ENCODE measurements at regions not wholly inside any gene's neighbourhood (a gene's known extent, or its start where the extent isn't known, plus 50 kb on each side); places are given as distances from the start of the nearest gene placed in this dataset.

DNA sequence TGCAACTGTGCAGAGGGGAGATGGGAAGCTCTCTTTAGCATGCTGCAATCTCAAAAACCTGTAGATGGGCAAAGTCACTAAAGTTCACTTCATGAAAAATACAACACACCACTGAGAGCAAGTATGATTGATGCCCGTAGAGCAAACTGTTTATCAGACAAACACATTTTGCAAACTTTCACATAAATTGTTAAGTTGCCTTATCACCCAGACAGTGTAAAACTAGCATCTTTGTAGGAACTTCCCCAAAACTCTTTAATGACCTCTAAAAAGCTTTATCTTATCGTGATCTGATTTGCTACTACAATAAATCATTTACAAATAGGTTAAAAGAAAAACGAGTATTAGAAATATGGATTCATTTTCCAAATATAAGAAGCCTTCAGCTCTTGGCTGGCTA lies 391.0 kb downstream of the LMO4 start:
- no peak overlapping the region for H2AFZ ChIP-seq (ENCODE audit: low read depth, low read length)
- H3K79me2 ChIP-seq (ENCODE audit: insufficient read depth, low read length) = no peaks in the 10 kb centered on the region
- Mint-ChIP-seq H3K36me3 (ENCODE audit: low read depth, unreplicated experiment) (no peaks in the 10 kb centered on the region), H3K9me3 (ENCODE audit: unreplicated experiment) (no peaks in the 10 kb centered on the region), H3K27ac (ENCODE audit: unreplicated experiment) (no peak overlapping the region), H3K4me1 (ENCODE audit: low read depth, unreplicated experiment) (no peaks in the 10 kb centered on the region), H3K27me3 (ENCODE audit: low read depth, unreplicated experiment) (no peaks in the 10 kb centered on the region), H3K4me3 (ENCODE audit: unreplicated experiment) (no peak overlapping the region)
- FAIRE-seq = no peak
- H3K9me3 ChIP-seq (ENCODE audit: insufficient read depth, low read depth, low read length) = no peaks in the 10 kb centered on the region
- H3K4me3 ChIP-seq (ENCODE audit: insufficient read depth, low read depth, low read length) = no peak overlapping the region
- H3K4me2 ChIP-seq (ENCODE audit: low read length) = no peak overlapping the region
- DNase-seq (ENCODE audit: low read depth) = no peak
- H3K27me3 ChIP-seq (ENCODE audit: insufficient read depth, low read length) = no peaks in the 10 kb centered on the region
- no peak overlapping the region for H3K27ac ChIP-seq (ENCODE audit: low read depth, low read length)
- H3K36me3 ChIP-seq (ENCODE audit: insufficient read depth, low read length) = no peaks in the 10 kb centered on the region
- no peak for TF ChIP-seq EZH2 (IDR thresholded peaks at IDR 0.05; ENCODE audit: insufficient read depth, low read length)
- TF ChIP-seq, protein P1, sequence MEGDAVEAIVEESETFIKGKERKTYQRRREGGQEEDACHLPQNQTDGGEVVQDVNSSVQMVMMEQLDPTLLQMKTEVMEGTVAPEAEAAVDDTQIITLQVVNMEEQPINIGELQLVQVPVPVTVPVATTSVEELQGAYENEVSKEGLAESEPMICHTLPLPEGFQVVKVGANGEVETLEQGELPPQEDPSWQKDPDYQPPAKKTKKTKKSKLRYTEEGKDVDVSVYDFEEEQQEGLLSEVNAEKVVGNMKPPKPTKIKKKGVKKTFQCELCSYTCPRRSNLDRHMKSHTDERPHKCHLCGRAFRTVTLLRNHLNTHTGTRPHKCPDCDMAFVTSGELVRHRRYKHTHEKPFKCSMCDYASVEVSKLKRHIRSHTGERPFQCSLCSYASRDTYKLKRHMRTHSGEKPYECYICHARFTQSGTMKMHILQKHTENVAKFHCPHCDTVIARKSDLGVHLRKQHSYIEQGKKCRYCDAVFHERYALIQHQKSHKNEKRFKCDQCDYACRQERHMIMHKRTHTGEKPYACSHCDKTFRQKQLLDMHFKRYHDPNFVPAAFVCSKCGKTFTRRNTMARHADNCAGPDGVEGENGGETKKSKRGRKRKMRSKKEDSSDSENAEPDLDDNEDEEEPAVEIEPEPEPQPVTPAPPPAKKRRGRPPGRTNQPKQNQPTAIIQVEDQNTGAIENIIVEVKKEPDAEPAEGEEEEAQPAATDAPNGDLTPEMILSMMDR (IDR thresholded peaks at IDR 0.05; ENCODE audit: insufficient read depth, low read depth, low read length) = no peak
- no peaks in the 10 kb centered on the region for H3K4me1 ChIP-seq (ENCODE audit: insufficient read depth, low read length)
- no peak overlapping the region for H3K9ac ChIP-seq (ENCODE audit: low read length)
- no peaks in the 10 kb centered on the region for H4K20me1 ChIP-seq (ENCODE audit: insufficient read depth, low read length)

DNA sequence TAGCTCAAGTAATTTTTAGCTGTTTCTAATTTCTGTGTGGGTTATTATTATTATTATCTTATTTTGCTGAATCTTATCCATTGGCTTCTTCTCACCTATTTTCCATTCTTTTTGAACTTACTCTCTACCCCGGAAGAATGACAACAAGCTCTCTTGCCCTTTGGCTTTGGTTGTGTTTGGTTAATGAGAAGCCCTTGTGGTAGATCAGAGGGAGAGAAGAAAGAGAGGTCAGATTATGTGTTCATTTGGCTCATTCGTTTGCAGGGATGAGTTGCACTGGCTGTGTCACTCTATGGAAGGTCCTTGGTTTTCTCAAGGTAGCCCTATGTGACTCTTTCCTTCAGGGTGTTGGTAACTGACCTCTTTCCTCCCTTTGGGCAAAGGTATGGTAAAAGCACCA lies 391.9 kb downstream of the LMO4 start:
- Mint-ChIP-seq H3K27ac (ENCODE audit: unreplicated experiment) (no peak overlapping the region), H3K9me3 (ENCODE audit: unreplicated experiment) (no peaks in the 10 kb centered on the region), H3K27me3 (ENCODE audit: low read depth, unreplicated experiment) (no peaks in the 10 kb centered on the region), H3K36me3 (ENCODE audit: low read depth, unreplicated experiment) (no peaks in the 10 kb centered on the region), H3K4me3 (ENCODE audit: unreplicated experiment) (no peak overlapping the region), H3K4me1 (ENCODE audit: low read depth, unreplicated experiment) (no peaks in the 10 kb centered on the region)
- Histone ChIP-seq H3K9ac (ENCODE audit: low read length) (no peak overlapping the region), H3K4me2 (ENCODE audit: low read length) (no peak overlapping the region), H3K79me2 (ENCODE audit: insufficient read depth, low read length) (no peaks in the 10 kb centered on the region), H3K36me3 (ENCODE audit: insufficient read depth, low read length) (no peaks in the 10 kb centered on the region), H3K27me3 (ENCODE audit: insufficient read depth, low read length) (no peaks in the 10 kb centered on the region), H3K9me3 (ENCODE audit: insufficient read depth, low read depth, low read length) (no peaks in the 10 kb centered on the region), H2AFZ (ENCODE audit: low read depth, low read length) (no peak overlapping the region), H4K20me1 (ENCODE audit: insufficient read depth, low read length) (no peaks in the 10 kb centered on the region), H3K4me1 (ENCODE audit: insufficient read depth, low read length) (no peaks in the 10 kb centered on the region), H3K27ac (ENCODE audit: low read depth, low read length) (no peak overlapping the region), H3K4me3 (ENCODE audit: insufficient read depth, low read depth, low read length) (no peak overlapping the region)
- DNase-seq (ENCODE audit: low read depth) (no peak), FAIRE-seq (no peak)
- no peak for TF ChIP-seq EZH2 (IDR thresholded peaks at IDR 0.05; ENCODE audit: insufficient read depth, low read length)
- TF ChIP-seq, protein P1 (IDR thresholded peaks at IDR 0.05; ENCODE audit: insufficient read depth, low read depth, low read length) = no peak

DNA sequence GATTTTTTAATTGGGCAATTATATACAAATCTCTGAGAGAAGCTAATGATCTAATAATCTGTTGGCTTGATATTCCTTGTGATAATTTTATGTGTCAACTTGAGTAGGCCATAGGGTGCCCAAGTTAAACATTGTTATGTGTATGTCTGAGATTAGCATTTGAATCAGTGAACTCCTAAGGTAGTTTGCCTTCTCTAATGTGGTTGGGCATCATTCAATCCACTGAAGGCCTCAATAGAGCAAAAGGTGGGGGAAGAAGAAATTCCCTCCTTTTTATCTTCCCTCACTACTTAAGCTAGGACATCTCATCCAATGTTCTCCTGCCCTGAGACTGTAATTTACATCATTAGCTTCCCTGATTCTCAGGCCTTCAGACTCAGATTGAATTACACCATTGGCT lies 394.5 kb downstream of the LMO4 start:
- Histone ChIP-seq H2AFZ (ENCODE audit: low read depth, low read length) (no peak overlapping the region), H3K36me3 (ENCODE audit: insufficient read depth, low read length) (no peaks in the 10 kb centered on the region), H3K4me2 (ENCODE audit: low read length) (no peak overlapping the region), H3K27ac (ENCODE audit: low read depth, low read length) (no peak overlapping the region), H3K9me3 (ENCODE audit: insufficient read depth, low read depth, low read length) (no peaks in the 10 kb centered on the region), H3K4me3 (ENCODE audit: insufficient read depth, low read depth, low read length) (no peak overlapping the region), H3K79me2 (ENCODE audit: insufficient read depth, low read length) (no peaks in the 10 kb centered on the region), H3K27me3 (ENCODE audit: insufficient read depth, low read length) (no peaks in the 10 kb centered on the region), H3K9ac (ENCODE audit: low read length) (no peak overlapping the region), H4K20me1 (ENCODE audit: insufficient read depth, low read length) (no peaks in the 10 kb centered on the region), H3K4me1 (ENCODE audit: insufficient read depth, low read length) (no peaks in the 10 kb centered on the region)
- TF ChIP-seq EZH2 (IDR thresholded peaks at IDR 0.05; ENCODE audit: insufficient read depth, low read length) = no peak
- TF ChIP-seq, protein P1 (IDR thresholded peaks at IDR 0.05; ENCODE audit: insufficient read depth, low read depth, low read length) = no peak
- Mint-ChIP-seq H3K36me3 (ENCODE audit: low read depth, unreplicated experiment) (no peaks in the 10 kb centered on the region), H3K27ac (ENCODE audit: unreplicated experiment) (no peak overlapping the region), H3K4me1 (ENCODE audit: low read depth, unreplicated experiment) (no peaks in the 10 kb centered on the region), H3K4me3 (ENCODE audit: unreplicated experiment) (no peak overlapping the region), H3K9me3 (ENCODE audit: unreplicated experiment) (no peaks in the 10 kb centered on the region), H3K27me3 (ENCODE audit: low read depth, unreplicated experiment) (no peaks in the 10 kb centered on the region)
- FAIRE-seq (no peak), DNase-seq (ENCODE audit: low read depth) (no peak)
